ENCODE measurements at regions not wholly inside any gene's neighbourhood (a gene's known extent, or its start where the extent isn't known, plus 50 kb on each side); places are given as distances from the start of the nearest gene placed in this dataset.

DNA sequence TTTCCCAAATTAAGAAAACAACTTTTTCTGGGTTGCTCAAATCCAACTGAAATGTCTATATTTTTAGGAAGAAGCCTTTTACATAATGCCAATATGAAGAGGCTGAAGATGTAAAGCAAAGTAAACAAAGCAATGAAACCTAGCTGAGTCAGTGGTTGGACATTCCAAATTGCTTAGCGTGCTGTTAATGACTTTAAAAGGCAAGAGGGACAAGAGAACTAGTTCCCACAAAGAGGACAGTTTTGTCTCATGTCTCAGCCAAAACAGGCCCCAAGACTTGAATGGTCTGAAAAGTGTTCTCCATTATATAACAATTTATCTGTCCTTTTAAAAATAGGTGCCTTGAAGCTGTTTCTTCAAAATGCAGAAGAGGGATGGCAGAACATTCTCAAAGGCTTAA, 407.0 kb downstream of the ENC1 start:
- no peak for TF ChIP-seq POLR2AphosphoS5 (IDR thresholded peaks at IDR 0.05)
- TF ChIP-seq, protein P1, sequence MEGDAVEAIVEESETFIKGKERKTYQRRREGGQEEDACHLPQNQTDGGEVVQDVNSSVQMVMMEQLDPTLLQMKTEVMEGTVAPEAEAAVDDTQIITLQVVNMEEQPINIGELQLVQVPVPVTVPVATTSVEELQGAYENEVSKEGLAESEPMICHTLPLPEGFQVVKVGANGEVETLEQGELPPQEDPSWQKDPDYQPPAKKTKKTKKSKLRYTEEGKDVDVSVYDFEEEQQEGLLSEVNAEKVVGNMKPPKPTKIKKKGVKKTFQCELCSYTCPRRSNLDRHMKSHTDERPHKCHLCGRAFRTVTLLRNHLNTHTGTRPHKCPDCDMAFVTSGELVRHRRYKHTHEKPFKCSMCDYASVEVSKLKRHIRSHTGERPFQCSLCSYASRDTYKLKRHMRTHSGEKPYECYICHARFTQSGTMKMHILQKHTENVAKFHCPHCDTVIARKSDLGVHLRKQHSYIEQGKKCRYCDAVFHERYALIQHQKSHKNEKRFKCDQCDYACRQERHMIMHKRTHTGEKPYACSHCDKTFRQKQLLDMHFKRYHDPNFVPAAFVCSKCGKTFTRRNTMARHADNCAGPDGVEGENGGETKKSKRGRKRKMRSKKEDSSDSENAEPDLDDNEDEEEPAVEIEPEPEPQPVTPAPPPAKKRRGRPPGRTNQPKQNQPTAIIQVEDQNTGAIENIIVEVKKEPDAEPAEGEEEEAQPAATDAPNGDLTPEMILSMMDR (IDR thresholded peaks at IDR 0.05), result no peak
